ENCODE measurements at regions not wholly inside any gene's neighbourhood (a gene's known extent, or its start where the extent isn't known, plus 50 kb on each side); places are given as distances from the start of the nearest gene placed in this dataset.

DNA sequence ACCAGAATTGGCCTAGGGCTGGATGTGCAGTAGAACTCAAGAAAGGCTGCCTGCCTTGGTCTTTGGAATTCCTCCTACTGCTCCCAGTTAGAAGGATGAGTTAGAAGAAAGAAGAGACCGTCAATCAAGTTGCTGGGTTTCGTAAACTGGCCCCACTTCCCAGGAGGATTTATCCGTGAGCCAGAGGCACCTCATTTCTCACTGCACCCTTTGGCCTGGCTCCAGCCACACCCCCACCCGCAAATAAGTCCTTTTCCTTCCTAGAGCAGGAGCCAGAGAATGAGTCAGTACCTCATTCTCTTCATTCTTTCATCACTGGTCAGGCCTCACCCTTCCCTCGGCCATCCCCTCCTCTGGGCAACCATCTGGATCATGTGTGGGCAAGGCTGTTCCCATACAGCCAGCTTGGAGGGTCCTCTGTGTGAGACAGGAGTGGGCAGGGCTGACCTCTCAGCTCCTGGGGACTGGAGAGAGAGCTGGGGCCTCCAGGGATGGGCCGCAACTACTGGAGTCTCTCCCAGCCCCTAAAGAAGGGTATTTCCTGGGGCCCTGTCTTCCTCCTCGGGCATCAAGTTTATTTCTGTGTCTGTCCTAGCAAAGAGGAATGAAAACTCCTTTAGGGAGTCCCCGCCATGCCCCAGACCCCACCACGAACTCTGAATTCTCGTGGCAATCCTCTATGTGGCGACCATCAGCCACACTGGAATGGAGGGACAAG lies 87.2 kb upstream of the DUSP5 start:
- DNase-seq (ENCODE audit: extremely low read depth, low read depth) = peak; percentile 96

DNA sequence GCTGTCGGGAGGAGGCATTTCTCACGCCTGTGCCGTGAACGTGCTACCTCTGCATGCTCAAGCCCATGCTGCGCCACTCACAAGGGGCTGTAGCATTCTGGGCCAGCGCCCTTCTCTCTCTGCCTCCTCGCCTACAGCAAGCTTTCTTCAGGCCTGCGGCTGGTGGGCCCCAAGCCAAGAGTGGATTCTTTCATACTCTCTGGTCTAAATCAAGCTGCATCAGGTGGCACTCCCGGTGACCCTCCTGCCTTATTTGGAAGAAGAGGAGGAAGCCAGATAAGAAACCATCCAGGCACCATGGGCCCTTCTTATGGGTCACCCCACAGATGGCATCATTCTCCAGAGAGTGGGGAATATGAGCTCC lies 86.7 kb upstream of the DUSP5 start:
- DNase-seq (ENCODE audit: extremely low read depth, low read depth) = no peak

DNA sequence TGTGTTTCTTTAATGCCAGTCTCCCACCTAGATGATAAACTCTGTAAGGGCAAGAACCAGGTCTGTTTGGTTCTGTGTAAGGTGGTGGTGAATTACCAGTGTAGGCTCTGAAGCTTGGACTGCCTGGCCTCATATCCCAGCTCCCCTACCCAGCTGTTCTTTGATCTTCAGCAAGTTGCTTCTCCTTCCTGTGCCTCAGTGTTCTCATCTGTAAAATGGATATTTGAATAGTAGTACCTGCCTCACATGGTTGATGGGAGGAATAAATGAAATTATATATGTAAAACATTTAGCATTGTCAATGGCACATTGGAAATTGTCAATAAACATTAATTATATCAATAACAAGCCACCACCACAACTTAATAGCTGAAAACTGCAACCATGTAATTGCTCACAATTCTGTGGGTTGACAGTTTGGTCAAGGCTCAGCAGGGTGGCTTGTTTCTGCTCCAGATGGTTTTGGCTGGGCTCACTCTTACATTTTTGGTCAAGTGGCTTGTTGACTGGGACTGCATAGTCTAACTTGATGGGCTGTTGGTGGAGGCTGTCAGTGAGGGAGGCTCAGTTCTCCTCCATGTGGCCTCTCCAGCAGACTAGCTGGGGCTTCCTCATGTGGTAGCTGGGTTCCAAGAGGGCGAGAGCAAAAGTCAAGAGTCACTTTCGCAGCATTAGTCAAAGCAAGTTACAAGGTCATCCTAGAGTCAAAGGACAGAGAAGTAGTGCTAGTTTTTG lies 84.5 kb upstream of the DUSP5 start:
- DNase-seq (ENCODE audit: extremely low read depth, low read depth) = no peak

DNA sequence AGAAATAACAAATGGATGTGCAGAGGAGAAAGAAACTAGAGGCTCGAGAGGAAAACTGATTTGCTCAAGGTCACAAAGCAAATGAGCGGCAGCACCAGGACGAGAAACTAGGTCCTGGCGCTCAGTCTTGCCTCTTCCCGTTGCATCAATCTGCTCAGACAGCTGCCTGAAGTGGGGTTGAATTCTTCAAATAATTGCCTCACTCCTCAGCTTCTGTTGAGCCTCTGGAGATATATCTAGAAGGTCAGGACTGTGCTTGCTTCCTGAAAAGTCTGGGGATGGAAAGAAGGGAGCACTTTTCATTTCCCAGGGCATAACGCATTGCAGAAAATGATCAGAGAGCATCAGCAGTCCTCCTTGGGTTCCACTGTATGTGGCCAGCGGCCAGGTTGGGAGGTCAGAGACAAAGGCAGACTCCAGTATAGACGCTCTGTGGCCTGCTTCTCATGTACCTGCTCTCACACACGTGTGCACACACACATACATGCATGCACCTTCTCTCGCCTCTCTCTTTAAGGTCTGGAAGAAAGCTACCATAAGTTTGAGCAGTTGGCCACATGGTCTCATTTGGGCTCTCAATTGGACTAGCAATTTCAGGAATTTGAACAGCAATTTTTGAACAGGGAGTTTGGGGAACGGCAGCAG lies 83.7 kb upstream of the DUSP5 start:
- DNase-seq (ENCODE audit: extremely low read depth, low read depth) = no peak

DNA sequence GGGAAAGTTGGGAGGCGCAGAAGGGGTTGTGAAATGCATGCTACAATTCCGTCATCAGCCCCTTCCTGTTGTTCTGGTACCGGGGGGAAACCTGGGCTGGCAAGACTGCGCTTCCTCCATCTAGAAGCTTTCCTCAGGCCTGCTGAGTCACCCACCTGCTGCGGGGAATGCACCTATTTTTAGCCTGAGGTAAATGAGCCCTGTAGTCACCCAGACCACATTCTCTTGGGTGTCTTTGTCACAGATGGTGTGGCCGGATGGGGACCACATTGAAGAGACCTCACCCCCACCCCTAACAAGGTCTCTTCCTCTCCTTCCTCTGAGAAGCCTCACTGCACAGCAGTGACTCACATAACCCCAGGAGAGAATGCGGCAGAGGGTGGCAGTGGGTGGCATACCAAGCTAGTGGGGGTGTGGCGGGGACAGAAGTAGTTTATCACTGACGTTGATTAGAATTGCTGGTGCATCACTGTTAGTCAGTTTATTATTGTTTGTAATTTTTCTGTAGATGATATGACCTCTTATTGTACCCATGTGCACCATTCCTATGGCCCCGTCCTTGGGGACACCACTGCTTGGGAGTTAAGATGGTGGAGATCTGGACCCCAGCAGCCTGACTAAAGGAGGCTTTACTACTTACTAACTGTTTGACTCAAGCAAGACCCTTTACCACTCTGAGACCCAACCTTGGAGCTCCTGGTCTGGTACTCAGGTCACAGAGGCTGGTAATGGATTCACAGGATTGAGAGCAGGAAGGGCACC lies 83.0 kb upstream of the DUSP5 start:
- peak; percentile 67 for DNase-seq (ENCODE audit: extremely low read depth, low read depth)

DNA sequence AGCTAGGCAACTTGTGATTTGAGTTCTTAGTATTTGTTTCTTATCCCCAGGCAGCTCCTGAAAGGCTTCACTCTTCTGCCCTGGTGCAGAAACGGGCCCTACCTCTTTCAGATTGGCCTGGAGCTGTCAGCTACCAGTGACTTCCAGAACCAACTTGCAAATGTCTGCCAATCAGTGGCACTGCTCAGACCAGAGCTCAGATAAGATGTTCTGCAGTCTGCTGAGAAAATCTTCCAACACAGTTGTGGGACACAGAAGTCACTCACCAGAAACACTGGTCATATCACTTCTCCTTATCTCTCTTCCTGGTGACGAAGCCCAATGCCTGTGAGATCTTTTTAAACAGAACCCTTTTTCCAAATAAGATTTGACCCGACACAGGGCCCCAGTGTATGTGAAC lies 81.9 kb upstream of the DUSP5 start:
- no peak for DNase-seq (ENCODE audit: extremely low read depth, low read depth)

DNA sequence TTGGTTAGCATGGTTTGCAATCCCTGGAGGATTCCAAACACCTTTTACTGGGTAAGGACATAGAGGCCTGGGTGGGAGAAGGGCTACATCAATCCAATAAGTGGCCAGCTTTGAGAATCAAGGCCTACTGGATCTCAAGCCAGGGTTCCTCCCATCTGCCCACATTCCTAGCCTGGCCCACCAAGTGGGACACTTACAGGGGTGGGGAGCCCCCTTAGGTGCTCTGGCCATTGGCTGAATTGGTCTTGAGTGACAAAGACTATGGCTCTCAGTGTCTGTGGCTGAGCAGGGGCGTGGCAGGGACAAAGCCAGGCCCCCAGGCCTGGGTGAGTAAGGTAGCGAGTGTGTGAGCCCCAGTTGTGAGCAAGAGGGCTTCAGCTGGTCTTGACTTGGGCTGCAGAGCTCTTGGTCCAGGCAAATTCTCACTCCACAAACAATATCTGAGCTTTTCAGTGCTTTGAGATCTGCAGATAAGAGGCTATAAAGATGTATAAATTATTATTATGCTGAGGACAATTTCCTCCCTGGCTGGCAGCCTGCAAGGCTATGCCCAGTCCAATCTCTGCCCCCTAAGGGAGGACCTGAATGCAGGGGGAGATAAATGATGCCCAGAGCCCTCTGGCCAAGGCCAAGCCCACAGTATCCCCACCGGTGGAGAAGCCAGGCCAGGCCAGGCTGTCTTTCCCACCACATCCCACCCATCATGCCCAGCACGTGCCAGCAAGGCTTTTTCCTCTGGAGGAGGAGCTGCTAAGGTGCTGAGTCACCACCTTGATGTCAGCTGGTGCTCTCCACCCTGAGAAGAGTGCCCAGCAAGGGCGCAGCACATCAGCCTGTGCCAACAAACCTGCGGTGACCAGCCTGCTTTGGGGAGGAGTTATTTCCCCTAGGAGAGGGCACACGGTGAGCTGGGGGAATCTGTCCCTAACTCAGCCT lies 80.7 kb upstream of the DUSP5 start:
- DNase-seq (ENCODE audit: extremely low read depth, low read depth) = no peak

DNA sequence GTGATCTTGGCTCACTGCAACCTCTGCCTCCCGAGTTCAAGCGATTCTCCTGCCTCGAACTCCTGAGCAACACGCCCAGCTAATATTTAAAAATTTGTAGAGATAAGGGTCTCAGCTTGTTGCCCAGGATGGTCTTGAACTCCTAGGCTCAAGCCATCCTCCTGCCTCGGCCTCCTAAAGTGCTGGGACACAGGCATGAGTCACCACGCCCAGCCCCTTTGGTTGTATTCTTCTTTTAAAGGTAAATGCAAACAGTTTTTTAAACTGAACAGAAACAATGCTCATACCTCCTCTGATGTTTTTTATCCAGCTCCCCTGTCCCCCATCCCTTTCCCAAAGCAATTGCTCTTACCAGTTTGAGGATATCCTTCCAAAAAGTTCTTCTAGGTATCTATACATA lies 79.5 kb upstream of the DUSP5 start:
- no peak for DNase-seq (ENCODE audit: extremely low read depth, low read depth)

DNA sequence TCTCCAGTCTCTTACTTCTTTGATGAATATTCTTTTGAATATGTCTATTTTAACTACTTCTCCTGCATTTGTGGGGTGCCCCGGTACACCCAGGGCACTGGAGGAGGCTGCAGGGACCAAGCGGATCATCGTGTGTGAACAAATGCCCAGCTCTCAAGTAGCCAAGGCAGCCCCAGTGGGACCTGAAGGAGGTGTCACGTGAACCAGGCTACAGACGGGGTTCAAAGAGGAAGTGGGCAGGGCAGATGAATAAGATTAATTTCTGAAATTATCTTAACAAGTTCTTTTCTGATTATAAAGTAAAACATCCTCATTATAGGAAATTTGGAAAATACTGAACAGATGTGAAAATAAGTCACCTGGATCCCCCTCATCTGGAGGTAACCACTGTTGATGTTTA lies 78.4 kb upstream of the DUSP5 start:
- DNase-seq (ENCODE audit: extremely low read depth, low read depth) = no peak

DNA sequence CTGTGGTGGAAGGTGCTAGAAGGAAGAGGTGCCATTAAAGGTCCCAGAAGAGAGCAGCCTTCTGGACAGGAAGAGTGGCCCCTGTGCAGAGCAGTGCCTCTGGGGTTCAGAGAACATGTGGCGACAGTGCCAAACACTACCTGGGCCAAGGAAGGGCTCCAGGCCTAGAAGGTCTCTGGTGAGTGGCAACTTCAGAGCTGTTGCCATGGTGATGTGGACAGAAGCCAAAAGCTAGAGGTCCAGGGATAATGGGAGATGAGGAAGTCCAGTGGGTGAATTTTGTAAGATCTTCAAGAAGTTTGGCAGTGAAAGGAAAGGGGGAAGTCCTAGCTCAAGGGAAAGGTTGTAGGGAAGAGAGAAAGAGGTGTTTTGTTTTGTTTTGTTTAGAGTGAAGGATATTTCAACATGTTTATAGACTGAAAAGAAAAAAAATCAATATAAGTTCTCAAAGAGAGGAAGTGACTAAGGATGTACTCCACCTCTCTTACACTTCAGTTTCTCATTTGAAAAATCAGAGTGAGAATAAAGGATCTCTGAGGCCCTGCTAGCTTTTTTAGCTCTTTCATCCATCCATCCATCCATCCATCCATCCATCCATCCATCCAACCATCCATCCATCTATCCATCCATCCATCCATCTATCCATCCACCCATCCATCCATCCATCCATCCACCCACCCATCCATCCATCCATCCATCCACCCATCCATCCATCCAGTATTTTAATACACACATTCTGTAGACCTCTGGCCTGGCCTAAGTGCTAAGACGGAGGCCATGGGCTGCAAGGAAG lies 77.1 kb upstream of the DUSP5 start:
- no peak for DNase-seq (ENCODE audit: extremely low read depth, low read depth)

DNA sequence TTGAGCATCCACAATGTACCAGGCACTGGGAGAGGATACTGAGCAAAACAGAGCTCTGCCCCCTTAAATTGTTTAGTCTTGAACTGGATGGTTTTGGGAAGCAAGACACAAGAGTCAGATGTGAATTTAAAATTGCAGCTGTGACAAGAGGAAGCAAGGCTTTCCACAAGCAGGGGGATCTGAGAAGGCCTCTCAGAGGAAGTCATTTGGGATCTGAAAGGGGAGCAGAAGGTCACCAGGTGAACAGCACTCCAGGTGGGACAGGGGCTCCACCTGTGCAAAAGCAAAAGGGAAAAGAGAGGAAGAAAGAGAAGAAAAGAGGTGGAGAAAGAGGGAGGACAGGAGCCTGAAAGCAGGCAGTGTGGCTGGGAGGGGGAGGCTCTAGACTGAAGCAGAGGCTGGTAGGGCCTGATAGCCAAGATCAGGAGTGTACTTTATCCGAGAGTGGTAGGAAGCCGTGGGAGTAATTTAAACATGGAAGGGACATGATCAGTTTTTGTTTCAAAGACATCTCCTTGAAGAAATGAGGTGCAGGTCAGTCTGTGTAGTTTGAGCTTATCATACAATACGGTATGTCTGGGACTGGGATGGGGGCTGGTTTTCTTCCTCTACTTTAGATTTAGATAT lies 76.1 kb upstream of the DUSP5 start:
- no peak for DNase-seq (ENCODE audit: extremely low read depth, low read depth)

DNA sequence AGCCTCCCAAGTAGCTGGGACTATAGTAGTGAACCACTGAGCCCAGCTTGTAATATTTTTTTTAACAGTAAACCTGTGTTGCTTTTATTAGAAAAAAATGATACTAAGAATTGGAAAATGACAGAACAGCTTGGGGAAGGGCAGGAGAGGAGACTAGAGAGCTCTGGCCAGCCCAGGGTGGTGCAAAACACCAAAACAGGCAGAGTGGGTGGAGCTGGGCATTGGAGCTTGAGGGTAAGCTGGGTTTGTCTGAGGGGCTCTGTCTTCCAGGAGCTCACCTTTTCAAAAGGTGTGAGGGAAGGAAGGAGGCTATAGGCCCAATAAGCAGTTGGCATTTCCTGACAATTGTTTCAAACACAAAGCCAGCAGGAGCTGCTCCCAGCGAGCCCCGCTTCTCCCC lies 75.2 kb upstream of the DUSP5 start:
- DNase-seq (ENCODE audit: extremely low read depth, low read depth) = no peak

DNA sequence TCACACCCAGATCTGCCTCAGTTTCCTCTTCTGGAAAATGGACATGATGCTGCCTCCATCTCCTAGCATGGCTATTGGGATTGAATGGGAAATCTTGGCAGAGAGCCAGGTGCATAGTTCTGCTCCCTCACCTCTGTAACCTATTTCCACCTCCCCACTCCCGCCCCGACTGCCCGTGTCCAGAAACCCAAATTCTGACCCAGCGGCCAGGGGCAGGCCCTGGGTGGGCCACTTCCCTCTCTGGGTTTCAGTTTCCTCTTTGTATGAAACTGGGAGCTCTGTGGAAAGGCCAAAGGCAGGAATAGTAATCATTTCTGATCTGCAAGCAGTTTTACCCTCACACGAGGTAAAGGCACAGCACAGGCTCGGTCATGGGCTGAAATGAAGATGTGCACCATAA lies 74.1 kb upstream of the DUSP5 start:
- no peak for DNase-seq (ENCODE audit: extremely low read depth, low read depth)

DNA sequence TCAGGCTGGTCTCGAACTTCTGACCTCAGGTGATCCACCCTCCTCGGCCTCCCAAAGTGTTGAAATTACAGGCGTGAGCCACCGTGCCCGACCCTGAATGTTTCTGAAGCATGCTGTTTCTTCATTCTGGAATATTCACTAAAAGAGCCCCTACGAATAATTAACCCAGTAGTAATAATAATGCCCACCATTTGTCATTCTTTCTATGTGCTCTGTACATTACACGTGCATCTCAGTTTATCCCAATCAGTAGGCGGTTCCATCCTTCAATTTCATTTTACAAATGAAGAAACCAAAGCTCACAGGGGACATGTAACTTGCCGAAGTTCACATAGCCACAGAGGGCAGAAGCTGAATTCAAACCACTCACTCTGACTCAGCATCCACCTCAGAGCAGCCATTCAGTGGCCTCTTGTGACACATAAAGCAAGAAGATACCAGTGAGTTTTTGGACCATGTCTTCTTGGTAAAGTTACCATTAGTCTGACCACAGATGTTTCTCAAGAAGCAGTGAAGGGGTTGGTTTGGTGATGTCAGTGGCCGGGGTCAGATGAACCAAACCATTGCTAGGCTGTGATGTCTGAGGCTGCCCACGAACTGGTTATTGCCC lies 71.9 kb upstream of the DUSP5 start:
- DNase-seq (ENCODE audit: extremely low read depth, low read depth) = peak; percentile 69

DNA sequence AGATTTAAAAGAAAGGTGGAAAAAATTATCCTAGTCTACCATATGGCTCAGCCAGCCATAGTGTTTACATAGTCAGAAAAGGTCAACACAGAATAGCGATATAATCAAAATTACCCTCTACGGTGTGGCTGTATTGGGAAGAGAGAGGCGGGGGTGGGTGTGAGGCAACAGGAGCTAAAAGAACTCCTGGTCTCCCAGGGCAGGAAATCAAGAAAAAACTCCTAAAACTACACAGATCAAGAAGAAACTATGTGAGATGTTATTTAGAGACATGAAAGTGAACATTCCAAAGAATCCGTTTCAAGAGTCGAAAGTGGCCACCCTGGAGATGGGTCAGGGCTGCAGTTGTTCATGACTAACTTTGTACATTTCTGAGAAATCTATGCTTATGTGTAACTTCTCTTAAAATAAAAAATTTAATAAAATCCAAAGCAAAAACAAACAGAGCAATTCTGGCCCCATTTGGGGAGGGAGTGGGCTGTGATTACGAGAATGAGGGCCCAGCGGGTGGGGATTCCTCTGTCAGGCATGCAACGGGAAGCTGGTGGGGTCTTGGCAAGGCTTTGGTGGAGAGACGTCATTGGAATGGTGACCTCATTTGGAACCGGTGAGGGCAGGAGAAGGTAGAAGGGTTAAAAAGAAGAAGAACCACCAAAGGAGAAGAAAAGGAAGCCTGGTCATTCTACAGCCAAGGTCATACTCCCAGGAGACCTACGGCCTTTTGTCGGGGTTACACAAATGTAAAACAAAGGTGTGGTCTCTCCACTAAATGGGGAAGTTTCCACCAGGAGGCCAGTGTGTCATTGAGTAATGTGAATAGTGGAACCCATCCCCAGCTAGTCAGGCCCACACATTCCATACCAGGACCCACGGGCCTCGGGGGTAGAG lies 71.2 kb upstream of the DUSP5 start:
- DNase-seq (ENCODE audit: extremely low read depth, low read depth) = no peak

DNA sequence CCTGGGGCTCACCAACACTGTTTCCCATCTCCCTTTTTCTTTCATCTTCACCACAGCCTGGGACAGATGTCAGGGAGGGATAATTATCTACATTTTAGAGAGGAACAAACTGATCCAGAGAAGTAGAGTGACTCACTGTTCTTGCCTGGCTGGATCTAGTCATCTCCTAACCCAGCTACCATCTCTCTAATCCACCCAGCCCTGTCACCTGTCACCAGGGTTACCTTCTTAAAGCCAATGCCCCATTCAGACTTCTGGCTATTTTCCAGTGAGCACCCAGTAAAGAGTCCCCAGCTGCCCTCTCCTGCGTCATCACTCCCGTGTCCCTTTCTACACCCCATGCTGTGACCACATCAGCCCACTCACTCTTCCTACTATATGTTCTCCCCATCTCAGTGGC lies 68.4 kb upstream of the DUSP5 start:
- no peak for DNase-seq (ENCODE audit: extremely low read depth, low read depth)
